ENCODE measurements at regions not wholly inside any gene's neighbourhood (a gene's known extent, or its start where the extent isn't known, plus 50 kb on each side); places are given as distances from the start of the nearest gene placed in this dataset.

DNA sequence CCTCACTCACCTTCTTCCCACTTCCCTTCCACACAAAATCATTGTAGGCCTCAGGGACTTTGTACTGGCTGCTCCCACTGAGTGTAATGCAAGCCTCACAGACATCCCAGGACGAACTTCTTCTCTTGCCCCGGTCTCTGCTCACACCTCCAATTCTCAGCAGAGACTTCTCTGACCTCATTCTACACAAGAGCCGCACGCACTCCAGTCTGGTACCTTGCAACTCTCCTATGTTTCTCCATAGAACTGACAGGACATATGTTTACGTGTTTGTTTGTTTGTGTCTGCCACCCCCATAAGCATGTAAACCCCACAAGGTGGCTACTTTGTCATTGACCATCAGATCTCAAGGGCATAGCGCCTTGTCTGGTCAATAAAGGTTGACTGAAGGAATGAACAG lies 350.8 kb downstream of the AJAP1 start:
- no peak for DNase-seq (ENCODE audit: low read depth)

- no peak for DNase-seq (ENCODE audit: low read depth)
These were observed 348.3 kb downstream of the AJAP1 start for GRCh38 chr1:5002676-5003075.

GRCh38 chr1:5001466-5001865 lies 347.1 kb downstream of the AJAP1 start:
- no peak for DNase-seq (ENCODE audit: low read depth)

DNA sequence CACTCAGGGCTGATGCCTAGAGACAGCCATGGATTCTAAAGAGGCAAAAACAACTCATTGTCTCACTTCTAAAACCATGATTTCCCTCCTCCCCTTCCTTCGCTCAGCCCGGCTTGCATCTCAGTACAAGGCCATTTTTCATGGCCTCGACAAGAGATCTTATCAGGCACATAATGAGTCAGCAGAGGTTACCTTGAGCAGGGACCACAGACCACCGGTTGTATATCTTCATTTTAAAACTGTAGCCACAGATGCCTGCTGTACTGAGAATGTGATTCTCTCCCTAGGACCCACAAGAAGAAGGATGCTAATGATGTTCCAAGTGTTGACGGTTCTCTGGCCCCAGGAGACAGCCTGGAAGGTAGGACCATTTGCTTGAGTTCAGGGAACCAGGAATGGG lies 331.9 kb downstream of the AJAP1 start:
- no peak for DNase-seq (ENCODE audit: low read depth)

DNA sequence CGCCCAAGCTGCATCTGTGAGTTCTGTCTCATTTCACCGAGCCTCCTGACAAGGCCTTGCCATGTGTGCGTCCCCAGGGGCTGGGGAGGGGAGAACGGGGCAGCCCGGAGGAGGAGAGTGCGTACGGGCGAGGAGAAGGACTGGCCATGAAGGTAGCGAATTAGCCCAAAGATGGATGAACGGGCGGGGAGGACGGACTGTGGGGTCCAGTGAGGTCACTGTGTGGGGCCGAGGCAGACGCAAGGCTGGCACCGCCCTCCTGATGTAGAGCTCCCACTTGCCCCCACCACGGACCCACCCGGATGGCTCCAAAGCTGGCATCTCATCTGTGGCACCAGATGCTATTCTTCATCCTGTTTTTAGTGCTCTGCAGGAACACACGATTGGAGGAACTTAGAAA lies 330.4 kb downstream of the AJAP1 start:
- no peak for DNase-seq (ENCODE audit: low read depth)

GRCh38 chr1:4980211-4980610 lies 325.8 kb downstream of the AJAP1 start:
- DNase-seq (ENCODE audit: low read depth): no peak

GRCh38 chr1:4978660-4979390 lies 324.4 kb downstream of the AJAP1 start:
- no peak for DNase-seq (ENCODE audit: low read depth)

GRCh38 chr1:4977701-4978100 lies 323.3 kb downstream of the AJAP1 start:
- no peak for DNase-seq (ENCODE audit: low read depth)

GRCh38 chr1:4976859-4977440 lies 322.5 kb downstream of the AJAP1 start:
- DNase-seq (ENCODE audit: low read depth): no peak

GRCh38 chr1:4975856-4976255 lies 321.4 kb downstream of the AJAP1 start:
- DNase-seq (ENCODE audit: low read depth): no peak

GRCh38 chr1:4974981-4975685 lies 320.7 kb downstream of the AJAP1 start:
- no peak for DNase-seq (ENCODE audit: low read depth)

DNA sequence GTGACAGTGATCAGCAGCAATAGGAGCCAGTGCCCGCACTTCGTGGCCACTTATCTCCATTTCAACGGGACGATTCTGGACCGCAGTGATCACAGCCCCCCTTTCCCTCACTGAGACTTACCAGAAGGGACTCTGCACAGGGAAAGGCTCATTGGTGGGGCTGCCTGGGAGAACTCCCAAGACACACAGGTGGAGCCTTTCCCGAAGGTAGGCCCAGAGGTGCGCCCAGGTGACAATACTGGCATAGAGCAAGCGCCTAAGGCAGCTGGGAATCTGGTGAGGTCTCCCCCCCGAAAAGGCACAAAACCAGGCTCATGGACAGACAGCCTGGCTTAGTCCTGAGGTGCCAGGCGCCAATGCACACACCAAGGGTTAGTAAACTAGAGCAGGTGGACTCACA lies 318.9 kb downstream of the AJAP1 start:
- no peak for DNase-seq (ENCODE audit: low read depth)

- DNase-seq (ENCODE audit: low read depth): no peak
These were observed 318.4 kb downstream of the AJAP1 start for GRCh38 chr1:4972761-4973320.

DNA sequence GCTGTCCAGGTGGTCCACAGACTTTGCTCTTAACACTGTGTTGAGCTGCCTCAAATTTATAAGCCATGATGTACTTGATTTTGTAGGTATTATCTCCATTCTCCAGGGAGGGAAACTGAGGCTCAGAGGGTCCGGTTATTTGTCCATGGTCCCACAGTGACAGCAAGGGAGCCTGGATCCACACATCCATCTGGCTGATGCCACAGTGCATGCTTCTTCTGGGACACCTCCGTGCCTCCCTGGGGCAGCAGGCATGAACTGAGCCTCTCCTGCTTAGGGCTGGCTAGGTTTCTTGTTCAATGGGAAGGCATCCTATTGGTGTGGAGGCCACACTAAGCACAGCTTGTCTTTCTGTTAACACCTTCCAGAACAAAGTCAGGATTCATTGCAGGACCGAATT lies 317.3 kb downstream of the AJAP1 start:
- no peak for DNase-seq (ENCODE audit: low read depth)

GRCh38 chr1:4970532-4970931 lies 316.1 kb downstream of the AJAP1 start:
- DNase-seq (ENCODE audit: low read depth): no peak

DNA sequence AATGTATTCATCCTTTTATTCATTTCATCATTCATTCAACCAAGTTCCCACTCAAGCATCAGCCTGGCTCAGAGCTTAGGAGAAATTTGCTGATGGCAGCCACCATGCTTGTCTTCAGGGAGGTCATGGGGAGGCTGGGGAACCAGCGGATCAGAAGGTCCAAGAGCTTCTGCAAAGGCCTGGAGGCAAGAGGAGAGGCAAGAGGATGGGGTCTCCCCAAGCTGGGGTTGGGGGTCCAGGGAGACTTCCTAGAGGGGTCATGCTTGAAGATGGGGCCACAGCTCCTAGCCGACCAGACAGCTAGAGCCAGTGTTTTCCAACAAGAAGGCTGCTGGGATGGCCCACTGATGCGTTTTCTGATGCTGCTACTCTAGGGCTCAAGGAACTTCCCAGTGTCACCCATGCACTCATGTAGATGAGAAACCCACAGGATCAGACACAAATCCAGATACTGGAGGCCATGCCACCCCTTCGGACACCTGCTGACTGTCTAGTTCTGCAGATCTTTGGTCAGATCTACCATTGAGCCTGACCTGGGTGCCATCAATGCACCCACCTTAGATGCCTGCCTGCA lies 315.2 kb downstream of the AJAP1 start:
- DNase-seq (ENCODE audit: low read depth): no peak

DNA sequence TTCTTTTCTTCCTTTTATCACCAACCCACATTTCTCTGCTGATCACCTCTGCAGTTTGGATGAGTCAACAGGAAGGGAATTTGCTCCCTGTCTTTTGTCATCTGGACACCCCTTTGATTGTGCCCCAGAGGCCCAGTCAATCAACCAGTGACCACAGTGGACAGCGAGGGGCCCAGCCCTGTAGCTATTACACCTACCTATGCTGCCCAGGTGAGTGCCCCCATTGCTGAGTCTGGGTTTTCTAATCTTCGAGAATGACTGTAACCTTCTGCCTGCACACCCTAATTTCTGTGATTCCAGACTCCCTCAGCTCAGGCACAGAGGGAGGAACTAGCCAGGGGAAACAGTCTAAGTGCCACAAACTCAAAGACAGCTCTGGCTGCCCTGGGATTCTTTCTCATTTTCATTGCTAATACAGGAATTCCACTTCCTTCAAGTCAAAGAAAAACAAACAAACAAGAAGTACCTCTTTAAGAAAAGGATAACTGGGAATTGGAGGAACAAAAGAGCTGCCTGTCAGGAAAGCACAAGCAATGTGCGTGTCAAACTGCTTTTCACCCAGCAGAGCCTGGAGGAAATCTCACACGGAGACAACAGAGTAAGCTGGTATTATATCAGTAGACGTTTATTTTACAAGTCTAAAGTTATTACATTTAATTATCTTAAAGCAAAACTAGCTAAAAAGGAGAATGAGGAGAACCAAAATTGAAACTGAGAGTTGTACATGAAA lies 311.1 kb downstream of the AJAP1 start:
- DNase-seq (ENCODE audit: low read depth): no peak

- no peak for DNase-seq (ENCODE audit: low read depth)
These were observed 310.4 kb downstream of the AJAP1 start for GRCh38 chr1:4964634-4965345.

DNA sequence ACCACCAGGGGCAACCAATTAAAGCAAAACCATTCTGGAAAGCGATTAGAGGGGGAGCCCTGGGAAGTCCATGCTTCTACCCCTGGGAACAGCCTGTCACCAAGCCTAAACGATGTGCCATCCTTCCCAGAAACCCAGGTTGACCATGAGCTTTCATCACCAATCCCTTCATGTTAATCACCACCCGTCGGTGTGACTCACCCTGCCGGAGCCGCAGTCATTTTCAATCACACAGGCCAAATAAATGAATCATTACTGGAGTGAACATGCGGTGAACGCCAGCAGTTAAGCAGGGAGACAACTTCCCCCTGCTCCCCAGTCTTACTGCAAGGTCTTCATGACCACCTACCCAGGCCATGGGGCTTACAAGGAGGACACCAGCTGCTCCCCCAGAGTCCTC lies 308.8 kb downstream of the AJAP1 start:
- DNase-seq (ENCODE audit: low read depth): no peak

DNA sequence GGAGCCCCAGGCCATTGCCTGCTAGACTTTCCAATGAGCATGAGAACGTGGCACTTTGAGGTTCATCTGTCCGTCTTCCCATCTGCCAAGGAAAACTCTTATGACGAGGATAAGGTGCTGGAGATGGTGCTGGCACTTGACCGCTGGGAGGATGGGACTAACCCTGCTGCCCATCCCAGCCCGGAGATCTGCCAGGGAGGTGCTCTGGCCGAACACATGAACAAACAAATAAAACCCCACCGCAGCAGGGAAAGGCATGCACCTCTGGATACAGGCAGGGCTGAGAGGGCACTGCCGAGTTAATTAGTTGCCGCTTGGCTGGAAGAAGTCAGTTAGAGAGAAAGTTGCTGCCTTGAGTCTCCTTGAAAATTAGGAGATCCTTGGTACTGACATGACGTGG lies 308.4 kb downstream of the AJAP1 start:
- no peak for DNase-seq (ENCODE audit: low read depth)

GRCh38 chr1:4961935-4962645 lies 307.7 kb downstream of the AJAP1 start:
- no peak for DNase-seq (ENCODE audit: low read depth)
